Karpas-422 (cell line): ENCODE measurements at regions not wholly inside any gene's neighbourhood (a gene's known extent, or its start where the extent isn't known, plus 50 kb on each side); places are given as distances from the start of the nearest gene placed in this dataset.

Source experiments
- DNase-seq: peaks from one replicate; pipeline ENCODE4 v3.0.0-alpha.2; 2015
- H2AFZ ChIP-seq: fragments of 200-600 bp; sonication (generic); 2 replicates; pipeline ENCODE4 v1.6.1; 2014; ENCODE audit warnings: antibody characterized with exemption, low read length, mixed read lengths
- H3K27ac ChIP-seq: fragments of 200-600 bp; sonication (generic); 2 replicates; pipeline ENCODE4 v1.5.1; 2014; ENCODE audit warnings: mild to moderate bottlenecking, low read length, moderate library complexity
- H3K27me3 ChIP-seq: fragments of 200-600 bp; sonication (generic); 2 replicates; pipeline ENCODE4 v1.6.1; 2014; ENCODE audit warnings: low read length, mixed read lengths
- H3K36me3 ChIP-seq: fragments of 200-600 bp; sonication (generic); 2 replicates; pipeline ENCODE4 v1.6.1; 2014; ENCODE audit warnings: low read length, mixed read lengths; ENCODE audit not compliant: insufficient read depth
- H3K4me1 ChIP-seq: fragments of 200-600 bp; sonication (generic); 2 replicates; pipeline ENCODE4 v1.6.1; 2014; ENCODE audit warnings: mild to moderate bottlenecking, low read length, mixed read lengths
- H3K4me2 ChIP-seq: fragments of 200-600 bp; sonication (generic); 2 replicates; pipeline ENCODE4 v1.6.1; 2014; ENCODE audit warnings: low read length, low read depth, mild to moderate bottlenecking; ENCODE audit not compliant: poor library complexity, severe bottlenecking
- H3K4me3 ChIP-seq: fragments of 200-600 bp; sonication (generic); 2 replicates; pipeline ENCODE4 v1.5.1; 2014; ENCODE audit warnings: mild to moderate bottlenecking, antibody characterized with exemption, low read length, mixed read lengths
- H3K79me2 ChIP-seq: fragments of 200-600 bp; sonication (generic); 2 replicates; pipeline ENCODE4 v1.6.1; 2014; ENCODE audit warnings: mild to moderate bottlenecking, low read length, mixed read lengths
- H3K9ac ChIP-seq: fragments of 200-600 bp; sonication (generic); 2 replicates; pipeline ENCODE4 v1.6.0; 2014; ENCODE audit warnings: low read length
- H3K9me2 ChIP-seq: fragments of 200-600 bp; sonication (generic), shearing (Covaris generic); replicated peaks from 2 replicates; pipeline ENCODE4 v1.6.0; 2014; ENCODE audit warnings: mild to moderate bottlenecking, low read length, moderate library complexity; ENCODE audit not compliant: insufficient read depth
- H3K9me3 ChIP-seq: fragments of 300-700, 200-600 bp; sonication (generic); 2 replicates; pipeline ENCODE4 v1.6.1; 2014; ENCODE audit warnings: low read length, mixed read lengths
- H4K20me1 ChIP-seq: fragments of 200-600 bp; sonication (generic); 2 replicates; pipeline ENCODE4 v1.6.1; 2014; ENCODE audit warnings: mild to moderate bottlenecking, antibody characterized with exemption, low read length, low read depth; ENCODE audit not compliant: insufficient read depth

GRCh38 chr4:157854819-157855218, 318.0 kb downstream of the GASK1B start:
- Histone ChIP-seq H4K20me1 (no peaks in the 10 kb centered on the region), H3K27me3 (no peaks in the 10 kb centered on the region), H3K9me3 (peaks cover 29% of the 10 kb centered on the region), H3K9ac (no peak overlapping the region), H3K36me3 (no peaks in the 10 kb centered on the region), H3K4me3 (no peak overlapping the region), H2AFZ (no peak overlapping the region), H3K4me2 (no peak overlapping the region), H3K4me1 (no peaks in the 10 kb centered on the region), H3K79me2 (no peaks in the 10 kb centered on the region), H3K27ac (no peak overlapping the region), H3K9me2 (no peaks in the 10 kb centered on the region)
- DNase-seq: no peak

GRCh38 chr4:157840648-157841047, 332.2 kb downstream of the GASK1B start:
- Histone ChIP-seq H3K4me3 (no peak overlapping the region), H3K27me3 (no peaks in the 10 kb centered on the region), H2AFZ (no peak overlapping the region), H3K36me3 (no peaks in the 10 kb centered on the region), H3K79me2 (no peaks in the 10 kb centered on the region), H3K9me2 (no peaks in the 10 kb centered on the region), H3K4me1 (no peaks in the 10 kb centered on the region), H3K4me2 (no peak overlapping the region), H3K9ac (no peak overlapping the region), H3K27ac (no peak overlapping the region), H3K9me3 (peaks cover 42% of the 10 kb centered on the region), H4K20me1 (no peaks in the 10 kb centered on the region)
- DNase-seq: no peak

GRCh38 chr4:157840034-157840433, 332.8 kb downstream of the GASK1B start:
- Histone ChIP-seq H3K9me3 (peaks cover 39% of the 10 kb centered on the region), H3K4me2 (no peak overlapping the region), H3K27me3 (no peaks in the 10 kb centered on the region), H3K36me3 (no peaks in the 10 kb centered on the region), H3K4me3 (no peak overlapping the region), H2AFZ (no peak overlapping the region), H3K9me2 (no peaks in the 10 kb centered on the region), H3K27ac (no peak overlapping the region), H3K79me2 (no peaks in the 10 kb centered on the region), H4K20me1 (no peaks in the 10 kb centered on the region), H3K4me1 (no peaks in the 10 kb centered on the region), H3K9ac (no peak overlapping the region)
- DNase-seq: no peak

- H3K9me2 ChIP-seq: no peaks in the 10 kb centered on the region
- H3K4me1 ChIP-seq: no peaks in the 10 kb centered on the region
- no peaks in the 10 kb centered on the region for H3K79me2 ChIP-seq
Observed at GRCh38 chr4:157838366-157838765, 334.5 kb downstream of the GASK1B start.

GRCh38 chr4:157837071-157837703, 335.6 kb downstream of the GASK1B start:
- Histone ChIP-seq H2AFZ (no peak overlapping the region), H3K9me3 (peaks cover 53% of the 10 kb centered on the region), H3K9ac (no peak overlapping the region)

More at GRCh38 chr4:157838366-157838765, 334.5 kb downstream of the GASK1B start:
- H3K4me2 ChIP-seq: no peak overlapping the region
- no peak overlapping the region for H3K27ac ChIP-seq
- DNase-seq: no peak
- no peaks in the 10 kb centered on the region for H4K20me1 ChIP-seq
- H3K36me3 ChIP-seq: no peaks in the 10 kb centered on the region
- peaks cover 48% of the 10 kb centered on the region for H3K9me3 ChIP-seq
- no peaks in the 10 kb centered on the region for H3K27me3 ChIP-seq
- H3K9ac ChIP-seq: no peak overlapping the region
- no peak overlapping the region for H2AFZ ChIP-seq
- no peak overlapping the region for H3K4me3 ChIP-seq

GRCh38 chr4:157832596-157832995, 340.2 kb downstream of the GASK1B start:
- H3K4me2 ChIP-seq: no peak overlapping the region

More at GRCh38 chr4:157837071-157837703, 335.6 kb downstream of the GASK1B start:
- DNase-seq: no peak
- H3K79me2 ChIP-seq: no peaks in the 10 kb centered on the region
- H3K36me3 ChIP-seq: no peaks in the 10 kb centered on the region
- no peak overlapping the region for H3K4me3 ChIP-seq
- no peaks in the 10 kb centered on the region for H4K20me1 ChIP-seq
- no peaks in the 10 kb centered on the region for H3K9me2 ChIP-seq
- H3K27ac ChIP-seq: no peak overlapping the region
- no peaks in the 10 kb centered on the region for H3K4me1 ChIP-seq
- H3K4me2 ChIP-seq: no peak overlapping the region
- H3K27me3 ChIP-seq: no peaks in the 10 kb centered on the region

GRCh38 chr4:157824021-157824420, 348.8 kb downstream of the GASK1B start:
- H3K4me1 ChIP-seq: no peaks in the 10 kb centered on the region
- H3K79me2 ChIP-seq: no peaks in the 10 kb centered on the region
- no peak overlapping the region for H3K9ac ChIP-seq
- no peaks in the 10 kb centered on the region for H3K27me3 ChIP-seq
- no peak overlapping the region for H3K4me2 ChIP-seq
- peaks cover 35% of the 10 kb centered on the region for H3K9me3 ChIP-seq
- no peak for DNase-seq
- no peak overlapping the region for H2AFZ ChIP-seq
- no peaks in the 10 kb centered on the region for H4K20me1 ChIP-seq
- H3K9me2 ChIP-seq: no peaks in the 10 kb centered on the region
- H3K4me3 ChIP-seq: no peak overlapping the region
- H3K36me3 ChIP-seq: no peaks in the 10 kb centered on the region
- no peak overlapping the region for H3K27ac ChIP-seq

More at GRCh38 chr4:157832596-157832995, 340.2 kb downstream of the GASK1B start:
- Histone ChIP-seq H3K27me3 (no peaks in the 10 kb centered on the region), H3K9me2 (no peaks in the 10 kb centered on the region), H3K4me1 (no peaks in the 10 kb centered on the region), H3K36me3 (no peaks in the 10 kb centered on the region), H3K4me3 (no peak overlapping the region), H3K27ac (no peak overlapping the region), H3K9me3 (peaks cover 49% of the 10 kb centered on the region), H2AFZ (no peak overlapping the region), H3K79me2 (no peaks in the 10 kb centered on the region), H3K9ac (no peak overlapping the region), H4K20me1 (no peaks in the 10 kb centered on the region)
- DNase-seq: no peak

- no peak overlapping the region for H3K4me2 ChIP-seq
- H3K27me3 ChIP-seq: no peaks in the 10 kb centered on the region
- no peaks in the 10 kb centered on the region for H3K79me2 ChIP-seq
- no peaks in the 10 kb centered on the region; the same call in 1 of the 2 replicates for H3K9me2 ChIP-seq
- DNase-seq: no peak
- no peak overlapping the region for H2AFZ ChIP-seq
- H3K4me3 ChIP-seq: no peak overlapping the region
- H3K9me3 ChIP-seq: peaks cover 40% of the 10 kb centered on the region
- H3K4me1 ChIP-seq: no peaks in the 10 kb centered on the region
- H3K36me3 ChIP-seq: no peaks in the 10 kb centered on the region
- H3K9ac ChIP-seq: no peak overlapping the region
- H4K20me1 ChIP-seq: no peaks in the 10 kb centered on the region
- no peak overlapping the region for H3K27ac ChIP-seq
Observed at GRCh38 chr4:157821814-157822213, 351.0 kb downstream of the GASK1B start.
